Heart left ventricle (tissue), 13 donors: ENCODE measurements at regions not wholly inside any gene's neighbourhood (a gene's known extent, or its start where the extent isn't known, plus 50 kb on each side); places are given as distances from the start of the nearest gene placed in this dataset.

Experiments used
- POLR2A ChIP-seq, 2 donors: fragments of 450-650 bp; IDR thresholded peaks; one replicate each; pipeline ENCODE4 v1.6.1; 2017; ENCODE audit warnings: antibody characterized with exemption in 2 of 2, mild to moderate bottlenecking in 2 of 2, moderate library complexity in 2 of 2
- TF ChIP-seq, protein P1 (sequence below), 12 donors: fragments of 200-600 bp; sonication (generic) in 4 of 12; IDR thresholded peaks; one replicate each; pipeline versions ENCODE4 v1.5.0 to v1.8.0; 2018 to 2022; ENCODE audit warnings: antibody characterized with exemption in 12 of 12, mild to moderate bottlenecking in 5 of 12
- donor health status: ischemic (EF 13 %, LVEDD 7.1; RV severe dilation, severe dysfunction).
- donor health status: DM: no; HTN: yes; CAD: no.
- donor health status: DM: no; HTN: no; CAD: no.
- donor health status: ischemic (EF 25% LVEDD 6.9; RV normal size, moderate dysfunction).
- donor health status: ischemic (EF 25% LVEDD 5.7; RV mildly dilated, moderate dysfunction).
- donor health status: ischemic (EF 35%, LVEDD 5.7; RV mildly dilated, moderate dysfunction).
- donor health status: nonischemic (EF 11% LVEDD 7.7; RV severe dilation, severe dysfunction).
- donor health status: DM: yes; HTN: yes; CAD: no.
- donor health status: PGD.
- donor health status: ischemic (EF 29% LVEDD 5.4; RV normal size, mild dysfunction).
- donor health status: nonischemic (EF 23%, LVEDD 6.1; RV moderate dilation, normal function).

DNA sequence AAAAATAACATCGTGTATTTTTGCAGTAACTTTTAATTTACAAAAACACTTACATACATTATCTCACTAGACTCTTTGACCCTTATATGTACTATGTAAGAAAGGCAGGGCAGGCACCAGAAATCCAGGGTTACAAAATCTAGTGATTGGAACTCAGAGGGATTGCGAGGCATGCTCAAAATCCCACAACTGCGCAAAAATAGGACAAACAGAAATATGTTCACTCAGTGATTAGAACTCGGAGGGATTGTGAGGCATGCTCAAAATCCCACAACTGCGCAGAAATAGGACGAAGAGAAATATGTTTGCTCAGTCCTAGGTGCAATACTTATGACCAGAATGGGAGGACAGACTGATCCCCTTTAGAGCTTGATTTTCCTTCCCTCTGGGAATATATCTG lies 79.2 kb upstream of the TGFBR2 start:
- TF ChIP-seq, protein P1, sequence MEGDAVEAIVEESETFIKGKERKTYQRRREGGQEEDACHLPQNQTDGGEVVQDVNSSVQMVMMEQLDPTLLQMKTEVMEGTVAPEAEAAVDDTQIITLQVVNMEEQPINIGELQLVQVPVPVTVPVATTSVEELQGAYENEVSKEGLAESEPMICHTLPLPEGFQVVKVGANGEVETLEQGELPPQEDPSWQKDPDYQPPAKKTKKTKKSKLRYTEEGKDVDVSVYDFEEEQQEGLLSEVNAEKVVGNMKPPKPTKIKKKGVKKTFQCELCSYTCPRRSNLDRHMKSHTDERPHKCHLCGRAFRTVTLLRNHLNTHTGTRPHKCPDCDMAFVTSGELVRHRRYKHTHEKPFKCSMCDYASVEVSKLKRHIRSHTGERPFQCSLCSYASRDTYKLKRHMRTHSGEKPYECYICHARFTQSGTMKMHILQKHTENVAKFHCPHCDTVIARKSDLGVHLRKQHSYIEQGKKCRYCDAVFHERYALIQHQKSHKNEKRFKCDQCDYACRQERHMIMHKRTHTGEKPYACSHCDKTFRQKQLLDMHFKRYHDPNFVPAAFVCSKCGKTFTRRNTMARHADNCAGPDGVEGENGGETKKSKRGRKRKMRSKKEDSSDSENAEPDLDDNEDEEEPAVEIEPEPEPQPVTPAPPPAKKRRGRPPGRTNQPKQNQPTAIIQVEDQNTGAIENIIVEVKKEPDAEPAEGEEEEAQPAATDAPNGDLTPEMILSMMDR (IDR thresholded peaks at IDR 0.05) = no peak
- no peak for TF ChIP-seq POLR2A (IDR thresholded peaks at IDR 0.05)
